ENCODE measurements at regions not wholly inside any gene's neighbourhood (a gene's known extent, or its start where the extent isn't known, plus 50 kb on each side); places are given as distances from the start of the nearest gene placed in this dataset.

GRCh38 chrX:38887222-38887621, 86.0 kb downstream of the MID1IP1 start:
- Histone ChIP-seq H3K4me3 (replicated peaks in 1 of 2; ENCODE audit: low read depth in 1 of 2, low read length in 2 of 2) (no peak overlapping the region), H3K4me2 (ENCODE audit: low read length) (no peak overlapping the region), H3K9me3 (ENCODE audit: control insufficient read depth in 1 of 2, insufficient read depth in 1 of 2, low read depth in 1 of 2, low read length in 2 of 2) (no peaks in the 10 kb centered on the region), H2AFZ (ENCODE audit: low read depth, low read length, poor library complexity, severe bottlenecking) (no peak overlapping the region), H3K36me3 (ENCODE audit: control insufficient read depth in 1 of 2, insufficient read depth in 2 of 2, low read length in 2 of 2) (no peaks in the 10 kb centered on the region), H3K9me2 (ENCODE audit: insufficient read depth) (no peaks in the 10 kb centered on the region), H3K9ac (ENCODE audit: low read length) (no peak overlapping the region), H3K27me3 (ENCODE audit: insufficient read depth, low read length) (no peaks in the 10 kb centered on the region), H3K79me2 (ENCODE audit: insufficient read depth, low read length) (no peaks in the 10 kb centered on the region), H3K4me1 (ENCODE audit: control insufficient read depth in 1 of 2, insufficient read depth in 2 of 2, low read length in 2 of 2) (peaks cover 0 to 12% of the 10 kb centered on the region in 2 experiments; a peak in 2 of 4 replicates), H4K20me1 (ENCODE audit: insufficient read depth) (no peaks in the 10 kb centered on the region), H3K27ac (ENCODE audit: low read depth, low read length) (no peak overlapping the region)
- RAD21 ChIA-PET (ENCODE audit: low non-redundant PET in 1 of 2, low total read pairs in 2 of 2, uncharacterized antibody in 2 of 2, unreplicated experiment in 2 of 2): no interaction called here
- DNase-seq (ENCODE audit: low read depth, low spot score): no peak
- no peak for ATAC-seq
- TF ChIP-seq ZFX (IDR thresholded peaks at IDR 0.05): no peak
- TF ChIP-seq EZH2 (IDR thresholded peaks at IDR 0.05): no peak
- no peak for TF ChIP-seq ATF3 (IDR thresholded peaks at IDR 0.05)
- TF ChIP-seq SP1 (IDR thresholded peaks at IDR 0.05; ENCODE audit: low read depth): no peak
- no peak for TF ChIP-seq MAX (IDR thresholded peaks at IDR 0.05)
- TF ChIP-seq JUND (IDR thresholded peaks at IDR 0.05): no peak
- no peak for TF ChIP-seq ELF1 (IDR thresholded peaks at IDR 0.05; ENCODE audit: borderline replicate concordance, low read depth)
- TF ChIP-seq SIN3A (IDR thresholded peaks at IDR 0.05; ENCODE audit: low read depth): no peak
- TF ChIP-seq REST (IDR thresholded peaks at IDR 0.05; ENCODE audit: low read depth): no peak
- no peak for TF ChIP-seq ZBTB33 (IDR thresholded peaks at IDR 0.05; ENCODE audit: extremely low read depth, insufficient replicate concordance, low read length)
- TF ChIP-seq YY1 (IDR thresholded peaks at IDR 0.05; ENCODE audit: extremely low read depth, insufficient replicate concordance, low read depth, low read length): no peak
- no peak for TF ChIP-seq SRF (IDR thresholded peaks at IDR 0.05; ENCODE audit: low read depth)
- POLR2A ChIA-PET: no interaction called here
- CTCF ChIA-PET: no interaction called here
- intact Hi-C loops (cut with micrococcal nuclease): no loop called here
- BruUV-seq (replicated peaks): no TSS peak

All from HCT116 (cell line).